ENCODE measurements at regions not wholly inside any gene's neighbourhood (a gene's known extent, or its start where the extent isn't known, plus 50 kb on each side); places are given as distances from the start of the nearest gene placed in this dataset.

GRCh38 chr12:67067453-67068203 lies 201.5 kb upstream of the CAND1 start:
- TF ChIP-seq EZH2 (IDR thresholded peaks at IDR 0.05; ENCODE audit: low read length) (no peak), CTCF (optimal IDR thresholded peaks at IDR 0.05 in 1 of 3, IDR thresholded peaks at IDR 0.05 in 1 of 3, conservative IDR thresholded peaks at IDR 0.05 in 1 of 3; ENCODE audit: extremely low read depth in 1 of 3, insufficient read depth in 2 of 3, low read length in 3 of 3) (peak in 1 of 3 experiments; percentile 34)
- H3K9me3 ChIP-seq (ENCODE audit: control insufficient read depth, low read depth, low read length) = no peaks in the 10 kb centered on the region
- peak overlapping the region; percentile 99 for H3K4me2 ChIP-seq (ENCODE audit: control insufficient read depth, extremely low read depth, insufficient read depth, low read depth, low read length)
- peaks cover 22% of the 10 kb centered on the region for H3K4me1 ChIP-seq (ENCODE audit: control insufficient read depth, extremely low read depth, insufficient read depth, low read length)
- peaks cover 12% of the 10 kb centered on the region for H3K79me2 ChIP-seq (ENCODE audit: control insufficient read depth, insufficient read depth, low read length)
- H3K9me1 ChIP-seq (ENCODE audit: control insufficient read depth, extremely low read depth, insufficient read depth, low read length) = no peaks in the 10 kb centered on the region
- H4K20me1 ChIP-seq (ENCODE audit: control insufficient read depth, extremely low read depth, insufficient read depth, low read length) = no peaks in the 10 kb centered on the region
- H2AFZ ChIP-seq (ENCODE audit: control insufficient read depth, low read length) = peak overlapping the region; percentile 58
- dilution Hi-C loops (cut with MboI; ENCODE audit: extremely low pct_ligation_motif_present, low sequenced_read_pairs) = no loop called here
- H3K4me3 ChIP-seq (ENCODE audit: control insufficient read depth in 2 of 3, extremely low read depth in 1 of 3, insufficient read depth in 2 of 3, low read depth in 1 of 3, low read length in 3 of 3) = peak overlapping the region; percentile 72 to 79 (median 77)
- peak overlapping the region; percentile 78 for H3K9ac ChIP-seq (ENCODE audit: control insufficient read depth, extremely low read depth, insufficient read depth, low read length)
- no peaks in the 10 kb centered on the region for H3K36me3 ChIP-seq (ENCODE audit: control insufficient read depth in 2 of 2, extremely low read depth in 1 of 2, insufficient read depth in 2 of 2, low read length in 2 of 2)
- H3K27ac ChIP-seq (ENCODE audit: control insufficient read depth, insufficient read depth, low read length) = peak overlapping the region; percentile 59
- H3K27me3 ChIP-seq (ENCODE audit: control insufficient read depth, extremely low read depth, insufficient read depth, low read length) = no peaks in the 10 kb centered on the region
- FAIRE-seq = peak; percentile 85
- DNase-seq (ENCODE audit: low read depth, low spot score) = no peak

- H3K9me3 ChIP-seq (ENCODE audit: control insufficient read depth, low read depth, low read length) = no peaks in the 10 kb centered on the region
- H3K9me1 ChIP-seq (ENCODE audit: control insufficient read depth, extremely low read depth, insufficient read depth, low read length) = no peaks in the 10 kb centered on the region
- H3K79me2 ChIP-seq (ENCODE audit: control insufficient read depth, insufficient read depth, low read length) = peaks cover 12% of the 10 kb centered on the region
- no peak for TF ChIP-seq EZH2 (IDR thresholded peaks at IDR 0.05; ENCODE audit: low read length)
- TF ChIP-seq CTCF (optimal IDR thresholded peaks at IDR 0.05 in 1 of 3, IDR thresholded peaks at IDR 0.05 in 1 of 3, conservative IDR thresholded peaks at IDR 0.05 in 1 of 3; ENCODE audit: extremely low read depth in 1 of 3, insufficient read depth in 2 of 3, low read length in 3 of 3) = peak in 1 of 3 experiments; percentile 21
- FAIRE-seq (peak; percentile 44), DNase-seq (ENCODE audit: low read depth, low spot score) (no peak)
- H3K9ac ChIP-seq (ENCODE audit: control insufficient read depth, extremely low read depth, insufficient read depth, low read length) = peak overlapping the region; percentile 78
- peak overlapping the region; percentile 72 to 79 (median 77) for H3K4me3 ChIP-seq (ENCODE audit: control insufficient read depth in 2 of 3, extremely low read depth in 1 of 3, insufficient read depth in 2 of 3, low read depth in 1 of 3, low read length in 3 of 3)
- H4K20me1 ChIP-seq (ENCODE audit: control insufficient read depth, extremely low read depth, insufficient read depth, low read length) = no peaks in the 10 kb centered on the region
- H3K27me3 ChIP-seq (ENCODE audit: control insufficient read depth, extremely low read depth, insufficient read depth, low read length) = no peaks in the 10 kb centered on the region
- no peaks in the 10 kb centered on the region for H3K36me3 ChIP-seq (ENCODE audit: control insufficient read depth in 2 of 2, extremely low read depth in 1 of 2, insufficient read depth in 2 of 2, low read length in 2 of 2)
- H3K27ac ChIP-seq (ENCODE audit: control insufficient read depth, insufficient read depth, low read length) = peak overlapping the region; percentile 59
- H3K4me1 ChIP-seq (ENCODE audit: control insufficient read depth, extremely low read depth, insufficient read depth, low read length) = peaks cover 22% of the 10 kb centered on the region
- peak overlapping the region; percentile 58 for H2AFZ ChIP-seq (ENCODE audit: control insufficient read depth, low read length)
- dilution Hi-C loops (cut with MboI; ENCODE audit: extremely low pct_ligation_motif_present, low sequenced_read_pairs) = no loop called here
- peak overlapping the region; percentile 99 for H3K4me2 ChIP-seq (ENCODE audit: control insufficient read depth, extremely low read depth, insufficient read depth, low read depth, low read length)
Observed at GRCh38 chr12:67068204-67068731, 200.9 kb upstream of the CAND1 start.

Measured in keratinocyte (primary cell).